ENCODE measurements at regions not wholly inside any gene's neighbourhood (a gene's known extent, or its start where the extent isn't known, plus 50 kb on each side); places are given as distances from the start of the nearest gene placed in this dataset.
"Not testable (repeated sequence)": the region's sequence is repeated elsewhere in the genome, so short reads cannot be mapped to it uniquely, and the experiment has no call there.

DNA sequence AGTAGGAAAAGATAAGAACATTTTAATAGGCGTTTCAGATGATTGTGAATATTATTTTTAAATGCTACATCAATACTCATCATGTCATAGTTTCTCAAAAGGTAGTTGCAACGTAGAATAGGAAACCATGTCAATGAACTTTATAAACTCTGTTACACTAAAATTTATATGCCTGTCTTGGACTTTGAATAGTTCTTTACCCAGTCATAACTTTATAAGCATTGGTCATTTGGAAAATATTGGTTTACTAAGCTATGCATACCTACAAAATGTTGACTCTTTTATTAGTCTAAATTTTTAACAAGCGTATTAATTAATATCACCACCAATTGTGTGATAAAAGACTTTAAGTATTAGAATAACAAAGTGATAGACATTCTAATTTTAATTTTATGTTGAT is 293.5 kb downstream of the CGGBP1 start:
- Histone ChIP-seq H3K27ac (no peak overlapping the region), H3K36me3 (no peaks in the 10 kb centered on the region), H3K27me3 (no peaks in the 10 kb centered on the region), H3K9me3 (no peaks in the 10 kb centered on the region), H3K4me1 (no peaks in the 10 kb centered on the region), H3K4me3 (no peak overlapping the region)
- intact Hi-C loops (cut with DNase I), result no loop called here
- TF ChIP-seq, protein P1, sequence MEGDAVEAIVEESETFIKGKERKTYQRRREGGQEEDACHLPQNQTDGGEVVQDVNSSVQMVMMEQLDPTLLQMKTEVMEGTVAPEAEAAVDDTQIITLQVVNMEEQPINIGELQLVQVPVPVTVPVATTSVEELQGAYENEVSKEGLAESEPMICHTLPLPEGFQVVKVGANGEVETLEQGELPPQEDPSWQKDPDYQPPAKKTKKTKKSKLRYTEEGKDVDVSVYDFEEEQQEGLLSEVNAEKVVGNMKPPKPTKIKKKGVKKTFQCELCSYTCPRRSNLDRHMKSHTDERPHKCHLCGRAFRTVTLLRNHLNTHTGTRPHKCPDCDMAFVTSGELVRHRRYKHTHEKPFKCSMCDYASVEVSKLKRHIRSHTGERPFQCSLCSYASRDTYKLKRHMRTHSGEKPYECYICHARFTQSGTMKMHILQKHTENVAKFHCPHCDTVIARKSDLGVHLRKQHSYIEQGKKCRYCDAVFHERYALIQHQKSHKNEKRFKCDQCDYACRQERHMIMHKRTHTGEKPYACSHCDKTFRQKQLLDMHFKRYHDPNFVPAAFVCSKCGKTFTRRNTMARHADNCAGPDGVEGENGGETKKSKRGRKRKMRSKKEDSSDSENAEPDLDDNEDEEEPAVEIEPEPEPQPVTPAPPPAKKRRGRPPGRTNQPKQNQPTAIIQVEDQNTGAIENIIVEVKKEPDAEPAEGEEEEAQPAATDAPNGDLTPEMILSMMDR (IDR thresholded peaks at IDR 0.05), result no peak
- no peak for DNase-seq (ENCODE audit: low spot score in 2 of 2)

DNA sequence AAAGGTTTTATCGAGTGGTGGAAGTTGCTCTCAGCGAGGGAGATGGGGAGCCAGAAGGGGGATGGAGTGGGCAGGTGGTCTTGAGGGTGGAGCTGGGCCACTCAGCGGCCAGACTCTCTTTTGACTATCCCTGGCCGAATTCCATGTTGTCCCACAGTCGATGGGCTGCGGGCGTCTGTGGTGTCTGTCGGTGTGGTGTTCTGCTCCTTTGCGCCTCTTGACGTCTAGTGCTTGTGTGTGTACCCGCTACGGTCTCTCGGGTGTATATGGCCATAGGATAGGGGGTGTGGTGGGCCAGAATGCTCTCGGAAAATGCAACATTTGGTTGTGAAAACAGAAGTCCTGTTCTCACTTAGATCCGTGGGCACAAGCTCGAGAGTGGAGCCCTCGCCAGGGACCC is 297.0 kb downstream of the CGGBP1 start:
- intact Hi-C loops (cut with DNase I), result no loop called here
- Histone ChIP-seq H3K27ac (no peak overlapping the region), H3K36me3 (no peaks in the 10 kb centered on the region), H3K4me3 (no peak overlapping the region), H3K27me3 (no peaks in the 10 kb centered on the region), H3K4me1 (no peaks in the 10 kb centered on the region), H3K9me3 (no peaks in the 10 kb centered on the region)
- DNase-seq (ENCODE audit: low spot score in 2 of 2), result no peak
- TF ChIP-seq, protein P1 (IDR thresholded peaks at IDR 0.05), result no peak

GRCh38 chr3:87761341-87761740 is 297.5 kb downstream of the CGGBP1 start:
- DNase-seq (ENCODE audit: low spot score in 2 of 2), result no peak
- Histone ChIP-seq H3K36me3 (no peaks in the 10 kb centered on the region), H3K27me3 (no peaks in the 10 kb centered on the region), H3K27ac (no peak overlapping the region), H3K4me3 (no peak overlapping the region), H3K4me1 (no peaks in the 10 kb centered on the region), H3K9me3 (no peaks in the 10 kb centered on the region)
- intact Hi-C loops (cut with DNase I), result no loop called here
- TF ChIP-seq, protein P1 (IDR thresholded peaks at IDR 0.05), result no peak

GRCh38 chr3:87756616-87757015 is 302.2 kb downstream of the CGGBP1 start:
- intact Hi-C loops (cut with DNase I), result no loop called here
- TF ChIP-seq, protein P1 (IDR thresholded peaks at IDR 0.05), result no peak
- Histone ChIP-seq H3K4me1 (no peaks in the 10 kb centered on the region), H3K9me3 (no peaks in the 10 kb centered on the region), H3K27ac (no peak overlapping the region), H3K36me3 (no peaks in the 10 kb centered on the region), H3K27me3 (no peaks in the 10 kb centered on the region), H3K4me3 (no peak overlapping the region)
- no peak for DNase-seq (ENCODE audit: low spot score in 2 of 2)

- no peak overlapping the region for H3K4me3 ChIP-seq
- H3K27ac ChIP-seq, result no peak overlapping the region
- no peaks in the 10 kb centered on the region for H3K36me3 ChIP-seq
- no peaks in the 10 kb centered on the region for H3K4me1 ChIP-seq
- no peaks in the 10 kb centered on the region for H3K9me3 ChIP-seq
- intact Hi-C loops (cut with DNase I), result no loop called here
- no peaks in the 10 kb centered on the region for H3K27me3 ChIP-seq
- no peak for DNase-seq (ENCODE audit: low spot score in 2 of 2)
- TF ChIP-seq, protein P1 (IDR thresholded peaks at IDR 0.05), result no peak
Measured at GRCh38 chr3:87755852-87756251, 303.0 kb downstream of the CGGBP1 start.

DNA sequence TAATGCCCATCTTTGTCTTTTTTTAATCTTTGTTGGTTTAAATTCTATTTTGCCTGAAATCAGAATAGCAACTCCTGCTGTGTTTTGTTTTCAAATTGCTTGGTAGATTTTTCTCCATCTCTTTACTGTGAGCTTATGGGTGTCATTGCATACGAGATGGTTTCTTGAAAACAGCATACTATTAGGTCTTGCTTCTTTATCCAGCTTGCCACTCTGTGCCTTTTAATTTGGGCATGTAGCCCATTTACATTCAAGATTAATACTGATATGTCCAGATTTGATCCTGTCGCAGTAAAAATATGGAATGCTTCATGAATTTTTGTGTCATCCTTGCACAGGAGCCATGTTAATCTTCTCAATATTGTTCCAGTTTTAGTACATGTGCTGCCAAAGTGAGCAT is 316.6 kb downstream of the CGGBP1 start:
- TF ChIP-seq, protein P1 (IDR thresholded peaks at IDR 0.05), result no peak
- intact Hi-C loops (cut with DNase I), result no loop called here

GRCh38 chr3:87740894-87741293 is 317.9 kb downstream of the CGGBP1 start:
- H3K4me1 ChIP-seq; H3K27ac ChIP-seq; intact Hi-C loops (cut with DNase I); H3K27me3 ChIP-seq; DNase-seq (ENCODE audit: low spot score in 2 of 2); H3K36me3 ChIP-seq; H3K9me3 ChIP-seq; H3K4me3 ChIP-seq: not testable (repeated sequence)

More for the DNA sequence above, 316.6 kb downstream of the CGGBP1 start:
- no peak for DNase-seq (ENCODE audit: low spot score in 2 of 2)
- H3K4me1 ChIP-seq, result no peaks in the 10 kb centered on the region
- H3K27me3 ChIP-seq, result no peaks in the 10 kb centered on the region
- no peaks in the 10 kb centered on the region for H3K36me3 ChIP-seq
- H3K27ac ChIP-seq, result no peak overlapping the region
- no peak overlapping the region for H3K4me3 ChIP-seq
- H3K9me3 ChIP-seq, result peaks cover 0 to 7% of the 10 kb centered on the region in 2 donors

DNA sequence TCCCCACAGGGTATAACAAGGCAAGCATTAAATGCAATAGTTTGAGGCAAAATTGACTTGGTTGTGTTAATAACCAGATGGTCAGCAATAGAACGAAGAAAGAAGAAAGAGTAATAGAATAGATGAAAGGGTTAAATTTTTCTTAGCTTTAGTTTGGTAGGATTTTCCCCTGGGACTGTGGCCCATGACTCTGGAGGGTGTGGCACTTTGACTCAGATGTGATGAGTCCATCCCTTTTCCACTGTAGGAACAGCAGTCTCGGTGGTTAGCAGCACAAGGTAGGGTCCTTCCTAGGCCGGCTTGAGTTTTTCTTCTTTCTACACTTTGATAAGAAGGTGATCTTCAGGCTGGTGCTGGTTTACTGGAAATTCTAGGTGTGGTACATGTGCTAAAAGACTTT is 321.0 kb downstream of the CGGBP1 start:
- intact Hi-C loops (cut with DNase I); H3K36me3 ChIP-seq; DNase-seq (ENCODE audit: low spot score in 2 of 2); H3K27ac ChIP-seq; H3K4me1 ChIP-seq; H3K4me3 ChIP-seq; H3K9me3 ChIP-seq; H3K27me3 ChIP-seq: not testable (repeated sequence)
